WI38 (cell line): ENCODE measurements at regions not wholly inside any gene's neighbourhood (a gene's known extent, or its start where the extent isn't known, plus 50 kb on each side); places are given as distances from the start of the nearest gene placed in this dataset.

Source experiments
- H3K4me3 ChIP-seq: 2 replicates; pipeline ENCODE4 v1.5.1; 2011; ENCODE audit warnings: low read depth, mild to moderate bottlenecking, control low read depth, low read length
- TF ChIP-seq, protein P1 (sequence below): IDR thresholded peaks from 2 replicates; pipeline ENCODE4 v1.5.1; 2012; ENCODE audit warnings: low read depth, mild to moderate bottlenecking, control low read depth, low read length

- TF ChIP-seq, protein P1, sequence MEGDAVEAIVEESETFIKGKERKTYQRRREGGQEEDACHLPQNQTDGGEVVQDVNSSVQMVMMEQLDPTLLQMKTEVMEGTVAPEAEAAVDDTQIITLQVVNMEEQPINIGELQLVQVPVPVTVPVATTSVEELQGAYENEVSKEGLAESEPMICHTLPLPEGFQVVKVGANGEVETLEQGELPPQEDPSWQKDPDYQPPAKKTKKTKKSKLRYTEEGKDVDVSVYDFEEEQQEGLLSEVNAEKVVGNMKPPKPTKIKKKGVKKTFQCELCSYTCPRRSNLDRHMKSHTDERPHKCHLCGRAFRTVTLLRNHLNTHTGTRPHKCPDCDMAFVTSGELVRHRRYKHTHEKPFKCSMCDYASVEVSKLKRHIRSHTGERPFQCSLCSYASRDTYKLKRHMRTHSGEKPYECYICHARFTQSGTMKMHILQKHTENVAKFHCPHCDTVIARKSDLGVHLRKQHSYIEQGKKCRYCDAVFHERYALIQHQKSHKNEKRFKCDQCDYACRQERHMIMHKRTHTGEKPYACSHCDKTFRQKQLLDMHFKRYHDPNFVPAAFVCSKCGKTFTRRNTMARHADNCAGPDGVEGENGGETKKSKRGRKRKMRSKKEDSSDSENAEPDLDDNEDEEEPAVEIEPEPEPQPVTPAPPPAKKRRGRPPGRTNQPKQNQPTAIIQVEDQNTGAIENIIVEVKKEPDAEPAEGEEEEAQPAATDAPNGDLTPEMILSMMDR: no peak
- H3K4me3 ChIP-seq: no peak overlapping the region
Measured at GRCh38 chr16:63080746-63081145, 1044.5 kb upstream of the CDH8 start.

- TF ChIP-seq, protein P1: no peak
- H3K4me3 ChIP-seq: no peak overlapping the region
Measured at GRCh38 chr16:63069047-63069446, 1032.8 kb upstream of the CDH8 start.

DNA sequence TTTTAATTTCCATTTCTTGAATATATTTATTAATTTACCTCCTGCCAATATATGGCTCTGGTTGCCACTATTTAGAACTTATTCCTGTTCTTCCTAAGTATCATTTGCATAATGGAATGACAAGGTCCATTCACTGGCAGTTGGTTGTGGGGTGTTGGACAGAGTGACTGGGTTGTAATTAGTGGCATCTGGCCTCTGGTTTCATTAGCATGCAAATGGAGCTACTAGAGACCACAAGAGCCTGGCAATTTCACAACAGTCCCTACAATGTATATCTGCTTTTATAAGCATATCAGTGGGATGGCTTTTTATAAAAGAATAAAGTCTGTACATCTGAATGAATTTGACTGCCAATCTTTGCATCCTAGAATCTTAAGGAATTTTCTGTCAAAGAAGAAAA lies 1030.9 kb upstream of the CDH8 start:
- no peak overlapping the region for H3K4me3 ChIP-seq
- TF ChIP-seq, protein P1: no peak

GRCh38 chr16:63066552-63066951 lies 1030.3 kb upstream of the CDH8 start:
- TF ChIP-seq, protein P1: no peak
- no peak overlapping the region for H3K4me3 ChIP-seq

- TF ChIP-seq, protein P1: no peak
- no peak overlapping the region for H3K4me3 ChIP-seq
Measured at GRCh38 chr16:63061319-63061718, 1025.1 kb upstream of the CDH8 start.

GRCh38 chr16:63059676-63060075 lies 1023.4 kb upstream of the CDH8 start:
- TF ChIP-seq, protein P1: no peak
- no peak overlapping the region for H3K4me3 ChIP-seq

DNA sequence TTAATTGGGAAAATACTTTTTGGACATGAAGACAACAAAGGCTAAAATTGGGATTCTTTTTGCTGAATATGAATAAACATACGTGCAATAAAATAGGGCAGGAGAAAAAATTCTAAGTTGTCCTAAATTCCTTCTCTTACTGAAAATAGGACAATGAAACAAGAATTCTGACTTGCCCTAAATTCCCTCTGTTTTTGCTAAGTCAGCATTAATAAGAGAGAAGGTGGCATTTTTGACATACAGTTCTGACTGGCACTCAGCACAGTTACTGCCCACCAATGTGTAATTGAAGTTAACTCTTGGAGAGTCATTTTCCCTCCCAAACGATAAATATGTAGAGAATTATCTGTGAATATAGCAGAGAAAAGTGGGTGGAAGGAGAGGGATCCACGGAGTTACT lies 1021.1 kb upstream of the CDH8 start:
- H3K4me3 ChIP-seq: no peak overlapping the region
- TF ChIP-seq, protein P1: no peak
